ENCODE measurements at regions not wholly inside any gene's neighbourhood (a gene's known extent, or its start where the extent isn't known, plus 50 kb on each side); places are given as distances from the start of the nearest gene placed in this dataset.

DNA sequence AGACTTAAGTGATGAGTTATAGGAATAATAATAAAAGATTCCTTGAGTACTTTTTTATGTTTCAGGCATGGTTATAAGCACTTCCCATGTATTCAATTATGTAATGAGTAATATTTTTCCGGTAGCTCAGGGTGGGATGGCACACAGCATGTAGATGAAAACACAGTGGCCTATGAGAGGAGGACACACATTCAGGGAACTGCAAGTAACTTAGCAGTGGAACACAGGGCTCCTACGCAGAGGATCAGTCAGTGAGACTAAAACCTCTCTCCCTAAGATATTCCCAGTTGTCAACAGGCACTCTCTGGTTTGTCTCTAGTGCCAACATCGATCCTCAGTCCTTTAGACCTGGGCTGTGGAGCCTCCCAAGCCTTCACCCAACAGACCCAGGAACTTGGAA lies 219.4 kb downstream of the DIO2 start:
- intact Hi-C loops (cut with DNase I): no loop called here
- no peak for DNase-seq
- H3K27me3 ChIP-seq: no peaks in the 10 kb centered on the region
- H3K9me3 ChIP-seq: no peaks in the 10 kb centered on the region
- no peak overlapping the region for H3K4me3 ChIP-seq
- 84 to 87% methylated on average over 3 of the region's 3 CpGs for WGBS, 2 donors
- H3K36me3 ChIP-seq: no peaks in the 10 kb centered on the region
- no peak overlapping the region for H3K27ac ChIP-seq
- no peaks in the 10 kb centered on the region for H3K4me1 ChIP-seq
- no peak for TF ChIP-seq POLR2A (IDR thresholded peaks at IDR 0.05)
- no peak for TF ChIP-seq POLR2AphosphoS5 (IDR thresholded peaks at IDR 0.05)
- no peak for TF ChIP-seq EP300 (IDR thresholded peaks at IDR 0.05)

DNA sequence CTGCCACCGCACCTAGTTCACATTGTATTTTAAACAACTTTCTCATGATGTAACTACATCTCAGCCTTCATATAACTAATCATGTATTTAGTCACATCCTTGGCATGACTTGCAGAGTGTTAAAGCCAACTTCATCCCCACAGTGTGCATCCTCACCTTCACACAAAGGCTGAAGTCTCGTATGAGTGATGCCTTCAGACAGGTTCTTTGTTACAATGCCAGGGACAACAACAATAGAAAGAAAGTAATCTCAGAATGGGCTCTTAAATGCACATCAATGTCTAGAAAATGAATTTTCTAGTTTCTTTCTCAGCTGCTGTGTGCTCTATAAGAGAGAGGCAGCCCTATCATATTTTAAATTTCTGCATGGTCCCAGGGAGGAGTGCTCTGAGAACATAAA lies 221.3 kb downstream of the DIO2 start:
- intact Hi-C loops (cut with DNase I): no loop called here
- no peak for DNase-seq

DNA sequence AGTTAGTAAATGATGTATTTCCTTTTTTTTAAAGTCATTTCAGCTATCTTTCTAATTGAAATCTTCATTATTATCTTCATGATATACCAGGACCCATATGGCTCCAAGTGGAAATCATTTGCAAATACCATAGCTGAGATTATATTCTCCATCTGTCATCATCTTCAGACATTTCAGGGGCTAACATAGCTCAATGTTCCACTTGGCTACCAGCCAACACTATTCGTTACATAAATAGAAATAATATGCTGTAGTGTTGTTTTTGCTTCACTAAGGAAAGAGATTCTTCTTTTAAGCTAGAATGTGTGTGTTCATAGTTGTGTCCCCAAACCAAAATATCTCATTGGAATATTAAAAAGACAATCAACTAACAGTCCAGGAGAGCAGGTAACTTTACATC lies 225.1 kb downstream of the DIO2 start:
- H3K9me3 ChIP-seq: no peaks in the 10 kb centered on the region
- H3K4me3 ChIP-seq: no peak overlapping the region
- H3K36me3 ChIP-seq: no peaks in the 10 kb centered on the region
- H3K27ac ChIP-seq: no peak overlapping the region
- H3K27me3 ChIP-seq: no peaks in the 10 kb centered on the region
- no peak for DNase-seq
- intact Hi-C loops (cut with DNase I): no loop called here
- no peaks in the 10 kb centered on the region for H3K4me1 ChIP-seq
- whole genome bisulfite sequencing, 2 donors: 72 to 84% methylated on average over 1 of the region's 1 CpG
- TF ChIP-seq POLR2A (IDR thresholded peaks at IDR 0.05): no peak
- no peak for TF ChIP-seq POLR2AphosphoS5 (IDR thresholded peaks at IDR 0.05)
- TF ChIP-seq, protein P1, sequence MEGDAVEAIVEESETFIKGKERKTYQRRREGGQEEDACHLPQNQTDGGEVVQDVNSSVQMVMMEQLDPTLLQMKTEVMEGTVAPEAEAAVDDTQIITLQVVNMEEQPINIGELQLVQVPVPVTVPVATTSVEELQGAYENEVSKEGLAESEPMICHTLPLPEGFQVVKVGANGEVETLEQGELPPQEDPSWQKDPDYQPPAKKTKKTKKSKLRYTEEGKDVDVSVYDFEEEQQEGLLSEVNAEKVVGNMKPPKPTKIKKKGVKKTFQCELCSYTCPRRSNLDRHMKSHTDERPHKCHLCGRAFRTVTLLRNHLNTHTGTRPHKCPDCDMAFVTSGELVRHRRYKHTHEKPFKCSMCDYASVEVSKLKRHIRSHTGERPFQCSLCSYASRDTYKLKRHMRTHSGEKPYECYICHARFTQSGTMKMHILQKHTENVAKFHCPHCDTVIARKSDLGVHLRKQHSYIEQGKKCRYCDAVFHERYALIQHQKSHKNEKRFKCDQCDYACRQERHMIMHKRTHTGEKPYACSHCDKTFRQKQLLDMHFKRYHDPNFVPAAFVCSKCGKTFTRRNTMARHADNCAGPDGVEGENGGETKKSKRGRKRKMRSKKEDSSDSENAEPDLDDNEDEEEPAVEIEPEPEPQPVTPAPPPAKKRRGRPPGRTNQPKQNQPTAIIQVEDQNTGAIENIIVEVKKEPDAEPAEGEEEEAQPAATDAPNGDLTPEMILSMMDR (IDR thresholded peaks at IDR 0.05): no peak
- TF ChIP-seq EP300 (IDR thresholded peaks at IDR 0.05): no peak

More for the DNA sequence above, 221.3 kb downstream of the DIO2 start:
- WGBS, 2 donors: 82 to 89% methylated on average over 2 of the region's 2 CpGs
- no peaks in the 10 kb centered on the region for H3K9me3 ChIP-seq
- no peak overlapping the region for H3K4me3 ChIP-seq
- TF ChIP-seq, protein P1 (IDR thresholded peaks at IDR 0.05): no peak
- no peak for TF ChIP-seq POLR2AphosphoS5 (IDR thresholded peaks at IDR 0.05)
- TF ChIP-seq POLR2A (IDR thresholded peaks at IDR 0.05): no peak
- TF ChIP-seq EP300 (IDR thresholded peaks at IDR 0.05): no peak
- H3K36me3 ChIP-seq: no peaks in the 10 kb centered on the region
- H3K27ac ChIP-seq: no peak overlapping the region
- no peaks in the 10 kb centered on the region for H3K4me1 ChIP-seq
- no peaks in the 10 kb centered on the region for H3K27me3 ChIP-seq

DNA sequence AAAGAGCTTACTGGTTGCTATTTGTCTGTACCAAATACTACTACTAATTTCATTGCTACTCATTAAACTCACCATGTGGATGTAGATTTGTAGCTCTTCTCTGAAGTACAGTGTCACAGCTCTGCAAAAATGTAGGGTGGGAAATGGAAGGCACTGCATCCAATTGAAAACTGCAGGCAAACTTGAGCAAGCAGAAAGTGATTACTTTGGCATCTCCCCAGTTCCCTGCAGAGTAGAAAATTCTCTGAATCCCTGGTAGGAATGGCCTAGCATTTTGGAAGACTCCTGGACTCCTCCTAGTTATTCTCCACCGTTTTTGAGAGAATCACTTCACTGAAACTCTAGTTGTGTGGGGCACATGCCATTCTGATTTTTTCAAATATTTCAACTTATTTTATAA lies 239.1 kb downstream of the DIO2 start:
- TF ChIP-seq POLR2A (IDR thresholded peaks at IDR 0.05): no peak
- TF ChIP-seq, protein P1 (IDR thresholded peaks at IDR 0.05): no peak
- no peak for TF ChIP-seq EP300 (IDR thresholded peaks at IDR 0.05)
- no peak for TF ChIP-seq POLR2AphosphoS5 (IDR thresholded peaks at IDR 0.05)
- 34 to 60% methylated on average over 1 of the region's 1 CpG for WGBS, 2 donors
- Histone ChIP-seq H3K36me3 (no peaks in the 10 kb centered on the region), H3K27me3 (no peaks in the 10 kb centered on the region), H3K4me1 (no peaks in the 10 kb centered on the region), H3K27ac (no peak overlapping the region), H3K9me3 (no peaks in the 10 kb centered on the region), H3K4me3 (no peak overlapping the region)
- DNase-seq: no peak
- intact Hi-C loops (cut with DNase I): no loop called here

DNA sequence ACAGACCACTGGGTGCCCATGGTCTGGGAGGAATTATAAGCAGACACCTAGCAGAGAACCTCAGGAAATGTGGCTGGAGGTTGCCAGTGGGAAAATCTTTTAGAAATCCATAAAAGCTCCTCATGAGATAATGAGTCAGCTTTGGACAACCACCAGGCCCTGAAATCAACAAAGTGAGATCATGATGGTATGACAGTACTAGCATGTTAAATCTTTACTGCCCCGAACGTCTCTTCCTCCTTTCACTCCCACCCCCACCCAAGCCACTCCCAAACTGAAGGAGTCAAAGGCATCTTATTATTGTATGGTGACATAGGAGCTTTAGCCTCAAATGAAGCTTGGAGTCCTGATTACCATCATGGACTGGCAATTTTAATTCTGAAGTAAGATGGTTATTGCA lies 240.0 kb downstream of the DIO2 start:
- Histone ChIP-seq H3K36me3 (no peaks in the 10 kb centered on the region), H3K9me3 (no peaks in the 10 kb centered on the region), H3K4me1 (no peaks in the 10 kb centered on the region), H3K27ac (no peak overlapping the region), H3K27me3 (no peaks in the 10 kb centered on the region), H3K4me3 (no peak overlapping the region)
- WGBS, 2 donors: 36 to 67% methylated on average over 2 of the region's 2 CpGs
- DNase-seq: no peak
- intact Hi-C loops (cut with DNase I): no loop called here
- TF ChIP-seq, protein P1 (IDR thresholded peaks at IDR 0.05): no peak
- TF ChIP-seq POLR2A (IDR thresholded peaks at IDR 0.05): no peak
- no peak for TF ChIP-seq POLR2AphosphoS5 (IDR thresholded peaks at IDR 0.05)
- no peak for TF ChIP-seq EP300 (IDR thresholded peaks at IDR 0.05)
